ENCODE measurements at regions not wholly inside any gene's neighbourhood (a gene's known extent, or its start where the extent isn't known, plus 50 kb on each side); places are given as distances from the start of the nearest gene placed in this dataset.

GRCh38 chr2:128486640-128487375, 168.1 kb upstream of the HS6ST1 start:
- ATAC-seq (no peak), DNase-seq (no peak)
- no peaks in the 10 kb centered on the region for H3K4me1 ChIP-seq
- in situ Hi-C loops (cut with MboI; ENCODE audit: low sequenced_read_pairs in 4 of 4) = no loop called here
- no peaks in the 10 kb centered on the region for H3K9me3 ChIP-seq
- intact Hi-C loops (cut with DNase I; ENCODE audit: low total_unique reads) = no loop called here
- no peak for TF ChIP-seq POLR2A (IDR thresholded peaks at IDR 0.05)
- TF ChIP-seq CTCF (IDR thresholded peaks at IDR 0.05 in 4 of 5, conservative IDR thresholded peaks at IDR 0.05 in 1 of 5) = no peak
- no peaks in the 10 kb centered on the region for H3K27me3 ChIP-seq
- no peak overlapping the region for H3K27ac ChIP-seq
- H3K4me3 ChIP-seq = no peak overlapping the region
- H3K36me3 ChIP-seq = no peaks in the 10 kb centered on the region

- Histone ChIP-seq H3K36me3 (no peaks in the 10 kb centered on the region), H3K27ac (no peak overlapping the region), H3K9me3 (no peaks in the 10 kb centered on the region), H3K4me3 (no peak overlapping the region), H3K27me3 (peaks cover 0 to 6% (median 0%) of the 10 kb centered on the region in 3 donors), H3K4me1 (no peaks in the 10 kb centered on the region)
- in situ Hi-C loops (cut with MboI; ENCODE audit: low sequenced_read_pairs in 4 of 4) (no loop called here), intact Hi-C loops (cut with DNase I; ENCODE audit: low total_unique reads) (no loop called here)
- DNase-seq (no peak), ATAC-seq (no peak)
- TF ChIP-seq CTCF (IDR thresholded peaks at IDR 0.05 in 4 of 5, conservative IDR thresholded peaks at IDR 0.05 in 1 of 5) = no peak
- no peak for TF ChIP-seq POLR2A (IDR thresholded peaks at IDR 0.05)
Observed at GRCh38 chr2:128487650-128488387, 169.2 kb upstream of the HS6ST1 start.

GRCh38 chr2:128488434-128488833, 169.8 kb upstream of the HS6ST1 start:
- no peak for DNase-seq
- Histone ChIP-seq H3K27me3 (peaks cover 0 to 6% (median 0%) of the 10 kb centered on the region in 3 donors), H3K27ac (no peak overlapping the region), H3K9me3 (no peaks in the 10 kb centered on the region), H3K4me1 (no peaks in the 10 kb centered on the region), H3K4me3 (no peak overlapping the region), H3K36me3 (no peaks in the 10 kb centered on the region)
- no peak for ATAC-seq
- in situ Hi-C loops (cut with MboI; ENCODE audit: low sequenced_read_pairs in 4 of 4) = no loop called here
- intact Hi-C loops (cut with DNase I; ENCODE audit: low total_unique reads) = no loop called here
- TF ChIP-seq CTCF (IDR thresholded peaks at IDR 0.05 in 4 of 5, conservative IDR thresholded peaks at IDR 0.05 in 1 of 5) = no peak
- no peak for TF ChIP-seq POLR2A (IDR thresholded peaks at IDR 0.05)

GRCh38 chr2:128489526-128490273, 171.0 kb upstream of the HS6ST1 start:
- TF ChIP-seq POLR2A (IDR thresholded peaks at IDR 0.05) (no peak), CTCF (IDR thresholded peaks at IDR 0.05 in 4 of 5, conservative IDR thresholded peaks at IDR 0.05 in 1 of 5) (no peak)
- ATAC-seq (no peak), DNase-seq (no peak)
- Histone ChIP-seq H3K9me3 (no peaks in the 10 kb centered on the region), H3K36me3 (no peaks in the 10 kb centered on the region), H3K4me1 (no peaks in the 10 kb centered on the region), H3K27me3 (peaks cover 0 to 6% (median 4%) of the 10 kb centered on the region in 3 donors), H3K4me3 (no peak overlapping the region), H3K27ac (no peak overlapping the region)
- in situ Hi-C loops (cut with MboI; ENCODE audit: low sequenced_read_pairs in 4 of 4) = no loop called here
- intact Hi-C loops (cut with DNase I; ENCODE audit: low total_unique reads) = no loop called here
